CD4-positive, alpha-beta T cell (primary cell): ENCODE measurements at regions not wholly inside any gene's neighbourhood (a gene's known extent, or its start where the extent isn't known, plus 50 kb on each side); places are given as distances from the start of the nearest gene placed in this dataset.

Experiments used
- ATAC-seq: fragments of 200-7000 bp; cut with Tn5 transposase; one replicate; pipeline ENCODE4 v1.10.0; 2022; ENCODE audit warnings: mild to moderate bottlenecking; ENCODE audit not compliant: poor library complexity
- CTCF ChIA-PET: fragments of 350-600 bp; sonication (Branson Sonifier 250); formaldehyde crosslinking; loops from one replicate; lab custom pipeline; 2021; ENCODE audit warnings: antibody characterized with exemption, inconsistent platforms; lab: Charles Lee
- POLR2A ChIA-PET: fragments of 350-600 bp; sonication (Branson Sonifier 250); formaldehyde crosslinking; loops from one replicate; lab custom pipeline; 2021; ENCODE audit warnings: antibody characterized with exemption, inconsistent platforms; lab: Charles Lee
- DNase-seq, 14 experiments: peaks; one replicate each; pipeline ENCODE4 v3.0.0-alpha.2; 2013 to 2020; ENCODE audit warnings: mixed read lengths in 2 of 14
- H3K27ac ChIP-seq, 2 donors: one replicate each; pipeline versions ENCODE4 v1.5.1 to v1.7.0; 2013; ENCODE audit warnings: low read length in 2 of 2, low read depth in 1 of 2, mild to moderate bottlenecking in 1 of 2
- H3K27me3 ChIP-seq, 2 experiments: 1 replicate in 1 of 2; 2 replicates in 1 of 2; pipeline versions ENCODE4 v1.6.1 to v1.7.0; 2013; ENCODE audit warnings: low read length in 2 of 2, control low read depth in 1 of 2, mild to moderate bottlenecking in 1 of 2, moderate library complexity in 1 of 2; ENCODE audit not compliant: insufficient read depth in 2 of 2, control insufficient read depth in 1 of 2
- H3K36me3 ChIP-seq: one replicate; pipeline ENCODE4 v1.6.1; 2013; ENCODE audit warnings: low read length, control low read depth; ENCODE audit not compliant: insufficient read depth
- H3K4me1 ChIP-seq: one replicate; pipeline ENCODE4 v1.6.1; 2013; ENCODE audit warnings: low read length, control low read depth; ENCODE audit not compliant: insufficient read depth
- H3K4me3 ChIP-seq: one replicate; pipeline ENCODE4 v1.5.1; 2013; ENCODE audit warnings: mild to moderate bottlenecking, low read length, moderate library complexity
- H3K9me3 ChIP-seq, 2 experiments: 1 replicate in 1 of 2; 2 replicates in 1 of 2; pipeline versions ENCODE4 v1.6.1 to v1.7.0; 2013; ENCODE audit warnings: low read length in 2 of 2, mild to moderate bottlenecking in 2 of 2, control low read depth in 1 of 2, moderate library complexity in 1 of 2; ENCODE audit not compliant: control insufficient read depth in 1 of 2, insufficient read depth in 1 of 2
- H3K27ac Mint-ChIP-seq: one replicate; pipeline ENCODE4 v1.8.0; 2020; ENCODE audit warnings: mixed read lengths
- H3K27me3 Mint-ChIP-seq: one replicate; pipeline ENCODE4 v1.8.0; 2021; ENCODE audit warnings: mixed read lengths
- H3K36me3 Mint-ChIP-seq: one replicate; pipeline ENCODE4 v1.8.0; 2021; ENCODE audit warnings: low read depth, mixed read lengths
- H3K4me1 Mint-ChIP-seq: one replicate; pipeline ENCODE4 v1.8.0; 2021; ENCODE audit warnings: low read depth, mixed read lengths
- H3K4me3 Mint-ChIP-seq: one replicate; pipeline ENCODE4 v1.8.0; 2020; ENCODE audit warnings: mild to moderate bottlenecking, mixed read lengths
- H3K9me3 Mint-ChIP-seq: one replicate; pipeline ENCODE4 v1.8.0; 2020; ENCODE audit warnings: mixed read lengths
- CTCF ChIP-seq: fragments of 200-600 bp; IDR thresholded peaks from one replicate; pipeline ENCODE4 v1.8.0; 2022; ENCODE audit warnings: antibody characterized with exemption, mild to moderate bottlenecking
- intact Hi-C, 2 experiments: fragments of 100-400 bp; cut with DNase I in 1 of 2; cut with micrococcal nuclease in 1 of 2; formaldehyde crosslinking; loops; one replicate each; pipeline versions ENCODE4 v1.15.1 to v1.9.0; 2023 to 2025; cut with DNase I, micrococcal nuclease

- Histone ChIP-seq H3K9me3 (no peaks in the 10 kb centered on the region), H3K4me1 (no peaks in the 10 kb centered on the region), H3K4me3 (no peak overlapping the region), H3K36me3 (no peaks in the 10 kb centered on the region), H3K27ac (no peak overlapping the region), H3K27me3 (no peaks in the 10 kb centered on the region)
- H3K9me3 Mint-ChIP-seq: peaks cover 2% of the 10 kb centered on the region
- no peak overlapping the region for H3K4me3 Mint-ChIP-seq
- CTCF ChIA-PET: no interaction called here
- H3K27ac Mint-ChIP-seq: no peak overlapping the region
- intact Hi-C loops: no loop called here
- H3K4me1 Mint-ChIP-seq: no peaks in the 10 kb centered on the region
- TF ChIP-seq CTCF: no peak
- ATAC-seq (no peak), DNase-seq (no peak)
- POLR2A ChIA-PET: no interaction called here
- H3K36me3 Mint-ChIP-seq: no peaks in the 10 kb centered on the region
- no peaks in the 10 kb centered on the region for H3K27me3 Mint-ChIP-seq
Measured at GRCh38 chr4:156547439-156547838, 424.2 kb downstream of the PDGFC start.

DNA sequence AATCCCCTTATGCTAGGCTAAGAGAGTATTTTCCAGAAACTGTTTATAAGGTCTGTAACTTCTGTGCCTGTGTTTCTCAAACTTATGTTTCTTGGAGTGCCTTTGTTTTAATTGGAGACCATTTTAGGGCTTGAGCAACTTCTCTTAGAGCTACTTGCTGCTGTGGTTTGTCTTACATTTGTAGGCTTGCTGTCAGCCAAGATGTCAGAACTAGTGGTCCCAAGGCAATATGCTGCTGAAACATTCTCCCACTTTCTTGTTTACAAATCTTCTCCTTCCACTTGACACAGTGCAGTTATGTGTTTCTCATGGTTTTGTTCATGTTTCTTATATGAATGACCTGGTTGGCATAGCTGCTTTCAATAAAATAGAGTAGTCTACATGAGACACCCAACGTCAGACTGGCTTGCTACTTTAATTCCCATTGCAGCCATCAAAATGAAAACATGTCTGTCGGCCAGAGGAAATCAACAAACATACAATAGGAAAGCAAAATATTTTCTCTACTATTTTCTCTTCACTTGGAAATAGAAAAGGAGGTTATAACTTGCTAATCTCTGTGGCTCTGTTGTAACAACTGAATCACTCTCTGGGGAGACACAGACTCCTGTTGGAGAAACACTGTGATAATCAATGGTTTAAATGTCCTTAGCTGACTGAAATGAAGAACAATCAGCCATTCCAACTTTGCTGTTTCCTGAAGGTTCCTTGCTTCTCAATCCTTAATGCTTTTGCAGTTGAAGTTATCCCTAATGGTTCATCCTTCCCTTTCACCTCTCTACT is 426.4 kb downstream of the PDGFC start:
- intact Hi-C loops: no loop called here
- Mint-ChIP-seq H3K36me3 (no peaks in the 10 kb centered on the region), H3K4me1 (no peaks in the 10 kb centered on the region), H3K9me3 (peaks cover 2% of the 10 kb centered on the region), H3K4me3 (no peak overlapping the region), H3K27me3 (no peaks in the 10 kb centered on the region), H3K27ac (no peak overlapping the region)
- ChIA-PET POLR2A (no interaction called here), CTCF (no interaction called here)
- Histone ChIP-seq H3K27me3 (no peaks in the 10 kb centered on the region), H3K4me3 (no peak overlapping the region), H3K27ac (no peak overlapping the region), H3K36me3 (no peaks in the 10 kb centered on the region), H3K9me3 (no peaks in the 10 kb centered on the region), H3K4me1 (no peaks in the 10 kb centered on the region)
- DNase-seq: no peak
- no peak for ATAC-seq
- no peak for TF ChIP-seq CTCF

DNA sequence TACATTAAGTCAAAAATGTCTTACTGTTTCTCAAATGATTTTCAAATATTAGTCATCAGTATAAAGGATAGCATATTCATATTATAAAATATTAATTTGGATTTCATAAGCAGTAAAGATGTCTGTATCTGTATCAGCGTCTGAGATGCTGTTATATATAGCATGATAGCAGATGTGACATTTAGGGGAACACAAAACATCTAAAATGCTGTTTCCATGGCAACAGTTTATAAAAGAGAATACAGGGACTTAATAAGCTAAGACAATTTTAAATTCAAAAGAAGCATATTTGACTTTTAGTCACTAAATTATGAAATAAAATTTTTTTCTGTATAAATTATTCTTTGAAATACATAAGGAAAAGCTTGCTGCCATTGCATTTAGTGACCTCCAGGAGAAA is 432.2 kb downstream of the PDGFC start:
- ATAC-seq (no peak), DNase-seq (no peak)
- Histone ChIP-seq H3K27ac (no peak overlapping the region), H3K36me3 (no peaks in the 10 kb centered on the region), H3K27me3 (no peaks in the 10 kb centered on the region), H3K9me3 (no peaks in the 10 kb centered on the region), H3K4me3 (no peak overlapping the region), H3K4me1 (no peaks in the 10 kb centered on the region)
- Mint-ChIP-seq H3K27me3 (no peaks in the 10 kb centered on the region), H3K4me3 (no peak overlapping the region), H3K36me3 (no peaks in the 10 kb centered on the region), H3K4me1 (no peaks in the 10 kb centered on the region), H3K9me3 (peaks cover 6% of the 10 kb centered on the region), H3K27ac (no peak overlapping the region)
- intact Hi-C loops: no loop called here
- ChIA-PET POLR2A (no interaction called here), CTCF (no interaction called here)
- TF ChIP-seq CTCF: no peak
